Activated CD8-positive, alpha-beta memory T cell treated with anti-CD3 and anti-CD28 coated beads for 36 hours (primary cell): ENCODE measurements at regions not wholly inside any gene's neighbourhood (a gene's known extent, or its start where the extent isn't known, plus 50 kb on each side); places are given as distances from the start of the nearest gene placed in this dataset.
"Not testable (repeated sequence)": the region's sequence is repeated elsewhere in the genome, so short reads cannot be mapped to it uniquely, and the experiment has no call there.

Source experiments
- CTCF ChIA-PET: fragments of 350-600 bp; sonication (Branson Sonifier 250); formaldehyde crosslinking; loops from one replicate; lab custom pipeline; 2021; ENCODE audit warnings: antibody characterized with exemption; lab: Charles Lee
- POLR2A ChIA-PET: fragments of 350-600 bp; sonication (Branson Sonifier 250); formaldehyde crosslinking; loops from one replicate; lab custom pipeline; 2021; ENCODE audit warnings: antibody characterized with exemption; lab: Charles Lee

DNA sequence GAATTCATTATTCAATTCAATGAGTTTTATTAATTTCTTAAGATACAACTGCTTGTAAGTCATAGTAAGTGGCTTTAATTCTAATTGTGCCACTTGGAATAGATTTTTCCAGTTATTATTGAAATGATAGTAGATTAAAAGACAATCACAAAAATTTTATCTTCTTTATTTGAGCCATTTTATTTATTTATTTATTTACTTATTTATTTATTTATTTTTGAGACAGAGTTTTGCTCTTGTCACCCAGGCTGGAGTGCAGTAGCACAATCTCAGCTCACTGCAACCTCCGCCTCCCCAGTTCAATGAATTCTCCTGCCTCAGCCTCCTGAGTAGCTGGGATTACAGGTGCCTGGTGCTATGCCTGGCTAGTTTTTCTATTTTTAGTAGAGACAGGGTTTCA is 235.7 kb upstream of the DSEL start:
- CTCF ChIA-PET, POLR2A ChIA-PET: not testable (repeated sequence)

DNA sequence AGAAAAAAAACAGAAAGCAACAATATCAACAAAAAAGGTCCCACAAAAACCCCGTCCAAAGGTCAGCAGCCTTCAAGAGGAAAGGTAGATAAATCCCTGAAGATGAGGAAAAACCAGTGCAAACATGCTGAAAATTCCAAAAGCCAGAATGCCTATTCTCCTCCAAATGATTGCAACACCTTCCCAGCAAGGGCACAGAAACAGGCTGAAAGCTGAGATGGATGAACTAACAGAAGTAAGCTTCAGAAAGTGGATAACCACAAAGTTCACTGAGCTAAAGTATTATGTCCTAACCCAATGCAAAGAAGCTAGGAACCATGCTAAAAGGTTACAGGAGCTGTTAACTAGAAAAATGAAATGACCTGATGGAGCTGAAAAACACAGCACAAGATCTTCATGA is 226.4 kb upstream of the DSEL start:
- CTCF ChIA-PET = no interaction called here

DNA sequence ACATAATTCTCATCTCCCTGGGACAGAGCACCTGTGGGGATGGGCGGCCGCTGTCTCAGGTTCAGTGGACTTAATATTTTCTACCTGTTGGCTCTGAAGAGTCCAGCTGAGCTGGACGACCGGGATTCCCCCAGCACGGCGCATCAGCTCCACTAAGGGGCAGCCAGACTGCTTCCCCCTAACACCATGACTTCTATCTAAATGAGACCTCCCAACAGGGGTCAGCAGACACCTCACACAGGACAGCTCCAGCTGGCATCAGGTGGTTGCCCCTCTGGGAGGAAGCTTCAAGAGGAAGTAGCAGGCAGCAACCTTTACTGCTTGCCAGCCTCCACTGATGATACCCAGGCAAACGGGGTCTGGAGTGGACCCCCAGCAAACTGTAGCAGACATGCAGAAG is 226.0 kb upstream of the DSEL start:
- POLR2A ChIA-PET = no interaction called here
- CTCF ChIA-PET = no interaction called here

More for the DNA sequence above, 226.4 kb upstream of the DSEL start:
- POLR2A ChIA-PET = no interaction called here

DNA sequence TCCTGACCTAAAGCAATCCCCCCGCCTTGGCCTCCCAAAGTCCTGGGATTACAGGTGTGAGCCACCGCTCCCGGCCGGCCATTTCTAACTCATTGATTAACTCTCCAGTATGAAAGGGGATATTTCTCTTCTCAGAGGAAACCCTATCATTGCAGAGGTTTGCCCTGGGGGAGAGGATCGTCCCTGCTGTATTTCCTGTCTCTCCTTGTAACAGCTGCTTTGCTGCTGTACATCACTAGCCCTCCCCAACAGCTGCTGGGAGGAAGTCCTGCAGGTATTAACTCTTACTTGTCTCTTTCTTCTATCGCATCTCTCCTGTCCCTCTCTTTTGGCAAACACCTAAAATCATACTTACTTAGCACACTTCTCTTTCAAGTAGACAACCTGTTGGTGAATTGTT is 219.0 kb upstream of the DSEL start:
- CTCF ChIA-PET = no interaction called here

DNA sequence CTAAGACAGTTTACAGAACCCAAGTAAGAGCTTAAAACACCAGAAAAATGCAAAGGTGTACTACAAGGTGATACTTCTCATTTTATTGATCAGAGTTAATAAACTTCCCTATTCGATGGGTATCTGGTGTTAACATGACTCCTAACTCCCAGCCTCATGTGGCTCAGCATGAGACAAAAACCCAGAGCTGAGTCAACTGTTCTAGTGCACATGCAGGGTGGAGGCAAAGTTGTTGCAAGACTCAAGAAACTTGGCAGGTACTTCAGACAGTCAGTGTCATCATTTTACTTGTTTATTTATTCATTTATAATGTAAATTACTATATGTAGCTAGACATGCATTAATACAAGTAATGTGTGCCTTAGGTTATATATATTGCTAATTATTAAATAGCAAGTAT is 216.6 kb upstream of the DSEL start:
- CTCF ChIA-PET = no interaction called here
- POLR2A ChIA-PET = interaction anchor here (0.7 kb wide), 1 partner anchor 231 kb away, joined by 3 read pairs; no protein-coding TSS in a partner anchor

More for the DNA sequence above, 219.0 kb upstream of the DSEL start:
- POLR2A ChIA-PET = no interaction called here

DNA sequence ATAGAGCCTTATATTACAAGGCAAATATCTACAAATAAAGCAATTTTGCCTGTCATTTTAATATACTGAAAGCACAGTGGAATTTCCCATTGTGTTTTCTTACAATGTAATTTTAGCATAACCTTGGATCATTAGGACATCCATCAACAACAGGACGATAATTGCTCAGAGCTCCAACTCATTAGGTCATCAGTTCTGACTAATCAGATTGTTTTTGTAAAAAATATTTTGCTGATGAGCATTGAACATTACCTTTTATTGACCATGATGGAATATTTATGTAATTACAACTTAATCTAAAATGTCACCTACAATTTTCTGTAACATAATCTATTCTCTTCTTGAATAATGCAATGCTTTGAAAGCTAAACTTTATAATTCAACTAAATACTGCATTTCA is 215.3 kb upstream of the DSEL start:
- ChIA-PET POLR2A (no interaction called here), CTCF (no interaction called here)

DNA sequence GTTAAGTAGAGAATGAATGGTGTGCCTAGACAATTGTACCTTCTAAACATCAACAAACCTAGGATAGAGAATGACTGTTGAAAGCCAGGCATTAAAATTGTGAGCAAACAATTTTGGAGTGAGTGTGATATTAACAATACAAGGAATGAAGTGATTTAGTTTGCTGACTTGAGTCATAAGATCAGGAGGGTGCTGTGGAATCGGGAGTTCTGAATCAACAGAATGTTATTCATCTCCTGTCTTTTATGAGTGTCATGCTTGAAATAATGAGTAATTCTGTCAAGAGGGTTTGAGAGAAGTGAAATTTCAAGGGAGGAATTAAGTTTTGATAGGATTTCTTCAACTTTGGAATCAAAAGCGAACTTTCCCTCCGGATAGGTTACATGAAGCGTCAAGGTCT is 214.4 kb upstream of the DSEL start:
- POLR2A ChIA-PET = no interaction called here
- CTCF ChIA-PET = no interaction called here

DNA sequence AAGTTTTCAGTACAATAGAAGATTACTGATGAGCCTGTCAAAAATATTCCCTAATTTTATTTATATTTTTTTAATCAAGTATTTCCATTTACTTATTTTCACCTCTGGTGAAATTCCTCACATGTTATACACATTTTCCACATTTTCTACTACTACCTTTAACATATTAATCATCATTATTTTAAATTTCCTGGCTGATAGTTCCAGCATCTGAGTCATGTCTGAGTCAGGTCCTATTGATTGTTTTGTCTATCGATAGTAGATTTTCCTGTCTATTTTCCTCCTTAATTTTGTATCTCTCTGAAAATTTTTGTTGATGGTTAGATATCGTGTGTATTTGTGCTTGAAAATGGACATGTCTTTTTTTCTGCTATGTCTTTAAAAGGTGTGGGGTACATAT is 211.8 kb upstream of the DSEL start:
- ChIA-PET CTCF (no interaction called here), POLR2A (no interaction called here)

DNA sequence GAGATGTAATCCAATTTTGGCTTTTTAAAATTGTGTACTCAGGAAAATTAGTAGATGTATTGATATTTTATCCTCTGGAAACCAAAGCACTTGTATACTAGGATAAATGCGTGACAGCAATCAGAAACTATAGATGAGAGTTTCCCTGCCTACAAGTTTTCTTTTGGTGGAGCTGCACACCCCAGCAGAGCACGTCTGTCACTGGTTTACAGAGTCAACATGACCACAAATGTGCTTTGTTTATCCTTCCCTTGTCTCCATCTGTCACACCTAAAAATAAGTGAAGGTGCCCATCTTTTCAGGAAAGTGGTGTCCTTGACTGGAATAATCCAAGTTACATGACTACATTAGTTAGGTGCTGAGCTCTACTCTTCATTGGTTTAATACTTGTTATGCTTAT is 210.4 kb upstream of the DSEL start:
- POLR2A ChIA-PET = no interaction called here
- CTCF ChIA-PET = no interaction called here

DNA sequence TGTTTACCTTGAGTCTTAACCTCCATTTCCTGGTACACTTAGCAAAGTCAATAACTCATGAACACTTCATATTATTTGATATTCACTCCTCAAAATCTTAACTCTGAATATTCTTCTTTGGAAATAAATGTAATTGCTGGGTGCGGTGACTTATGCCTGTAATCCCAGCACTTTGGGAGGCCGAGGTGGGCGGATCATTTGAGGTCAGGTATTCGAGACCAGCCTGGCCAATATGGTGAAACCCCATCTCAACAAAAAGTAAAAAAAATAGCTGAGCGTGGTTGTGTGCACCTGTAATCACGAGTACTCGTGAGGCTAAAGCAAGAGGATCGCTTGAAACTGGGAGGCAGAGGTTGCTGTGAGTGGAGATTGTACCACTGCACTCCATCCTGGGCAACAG is 201.3 kb upstream of the DSEL start:
- CTCF ChIA-PET = no interaction called here
- POLR2A ChIA-PET = no interaction called here

DNA sequence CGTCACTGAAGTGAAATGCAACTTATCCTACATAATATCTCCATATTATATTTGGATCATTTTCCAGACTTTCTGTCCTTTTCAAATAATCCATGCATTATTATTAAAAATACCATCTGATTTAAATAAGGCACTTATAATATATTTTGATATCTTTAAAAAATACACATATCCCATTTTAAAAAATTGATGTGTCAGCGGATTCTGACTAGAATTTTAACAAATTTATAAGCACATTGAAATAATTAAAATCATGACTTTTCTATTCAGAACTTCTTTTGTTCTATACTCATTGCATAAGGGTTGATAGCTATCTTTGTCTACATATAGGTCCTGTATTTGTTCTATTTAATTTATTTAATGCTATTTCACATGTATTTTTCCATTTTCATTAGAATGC is 199.0 kb upstream of the DSEL start:
- POLR2A ChIA-PET = no interaction called here
- CTCF ChIA-PET = no interaction called here

DNA sequence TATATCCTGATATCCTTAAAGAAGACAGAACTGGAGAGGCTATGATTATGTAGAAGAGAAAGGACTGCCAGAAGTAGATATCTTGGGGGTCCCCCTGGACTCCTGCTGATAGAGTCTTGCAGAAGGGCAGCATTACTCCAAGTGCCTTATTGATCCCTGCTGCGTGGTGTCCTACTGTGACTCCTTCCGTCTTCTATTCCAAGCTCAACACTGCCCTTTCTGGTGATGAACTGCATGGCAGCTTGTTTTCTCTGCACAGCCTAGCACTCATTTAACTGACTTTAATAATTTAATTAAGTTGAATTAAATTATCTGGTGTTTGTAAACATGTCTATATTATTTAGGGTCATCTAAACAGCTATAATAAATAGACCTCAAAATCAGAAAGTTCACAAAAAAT is 194.1 kb upstream of the DSEL start:
- POLR2A ChIA-PET = no interaction called here

DNA sequence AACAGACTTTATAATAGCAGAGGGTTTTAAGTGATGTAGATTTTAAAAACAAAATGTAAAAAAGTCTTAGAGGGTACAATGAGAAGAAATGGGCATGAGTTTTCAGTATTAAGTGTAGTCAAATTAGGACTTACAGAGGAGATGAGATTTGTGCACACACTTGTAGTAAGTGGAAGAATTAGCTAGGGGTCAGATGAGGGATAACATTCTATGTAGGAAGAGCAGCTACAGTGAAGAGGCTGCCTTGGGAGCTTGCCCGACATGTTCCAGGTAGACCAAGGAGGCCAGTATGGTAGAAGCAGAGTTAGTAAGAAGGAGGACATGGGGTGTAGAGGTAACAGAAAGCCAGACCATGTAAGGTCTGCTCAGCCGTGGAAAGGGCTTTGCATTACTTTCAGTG is 189.2 kb upstream of the DSEL start:
- ChIA-PET CTCF (no interaction called here), POLR2A (no interaction called here)

More for the DNA sequence above, 194.1 kb upstream of the DSEL start:
- CTCF ChIA-PET = no interaction called here

DNA sequence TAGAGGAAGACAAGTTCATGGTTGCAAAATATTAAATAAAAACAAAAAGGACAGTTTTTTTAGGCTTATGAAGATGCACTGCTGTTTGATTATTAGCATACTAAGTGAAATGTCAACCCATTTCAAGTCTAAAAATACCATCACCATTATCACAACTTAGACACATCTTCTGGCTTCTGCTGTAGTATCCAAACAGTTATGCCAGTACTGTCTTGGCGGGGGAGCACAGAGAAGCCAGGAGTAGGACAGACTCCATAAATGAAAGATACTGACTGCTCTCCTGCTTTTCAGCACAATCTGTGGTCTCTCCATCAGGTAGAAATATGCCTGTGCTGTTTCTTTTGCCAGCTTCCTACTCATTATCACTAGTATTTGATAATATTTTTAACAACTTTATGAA is 179.2 kb upstream of the DSEL start:
- POLR2A ChIA-PET = no interaction called here

DNA sequence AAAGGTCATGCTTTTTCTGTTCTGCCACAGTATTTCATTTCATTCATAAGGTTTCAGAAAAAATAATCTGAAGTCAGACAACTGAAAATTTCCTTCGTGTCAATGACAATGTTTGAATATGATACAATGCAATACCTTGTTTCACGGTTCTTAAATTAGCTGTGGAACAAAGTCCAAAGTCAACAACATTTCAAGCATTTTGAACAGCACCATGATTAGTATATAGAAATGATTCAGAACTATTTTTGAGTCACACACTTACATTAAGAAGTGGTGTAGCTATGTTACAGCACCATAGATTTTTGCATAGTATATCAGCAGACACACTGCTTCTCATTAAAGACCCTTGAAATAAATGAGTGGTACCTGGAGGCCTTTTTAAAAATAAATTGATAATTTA is 178.3 kb upstream of the DSEL start:
- ChIA-PET CTCF (no interaction called here), POLR2A (no interaction called here)

More for the DNA sequence above, 179.2 kb upstream of the DSEL start:
- CTCF ChIA-PET = no interaction called here

DNA sequence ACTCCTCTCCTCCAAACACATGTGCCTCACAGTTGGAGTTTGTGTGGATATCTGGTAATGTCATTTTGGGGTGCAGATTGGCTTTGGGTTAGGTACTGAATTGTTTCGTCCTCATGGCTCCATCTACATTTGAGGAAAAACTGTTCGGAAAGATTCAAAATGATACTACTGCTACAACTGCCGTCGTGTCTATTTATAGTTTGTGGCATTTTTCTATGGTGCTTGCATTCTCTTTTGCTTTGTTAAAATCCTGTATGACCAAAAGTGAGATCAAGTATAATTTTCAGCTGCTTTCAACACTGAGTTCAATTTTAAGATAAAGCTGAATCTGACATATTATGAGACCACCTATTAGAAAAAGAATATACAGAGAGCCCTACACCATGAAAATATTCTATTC is 176.3 kb upstream of the DSEL start:
- ChIA-PET POLR2A (interaction anchor here (0.6 kb wide), 1 partner anchor 1026 kb away, joined by 3 read pairs; no protein-coding TSS in a partner anchor), CTCF (no interaction called here)

DNA sequence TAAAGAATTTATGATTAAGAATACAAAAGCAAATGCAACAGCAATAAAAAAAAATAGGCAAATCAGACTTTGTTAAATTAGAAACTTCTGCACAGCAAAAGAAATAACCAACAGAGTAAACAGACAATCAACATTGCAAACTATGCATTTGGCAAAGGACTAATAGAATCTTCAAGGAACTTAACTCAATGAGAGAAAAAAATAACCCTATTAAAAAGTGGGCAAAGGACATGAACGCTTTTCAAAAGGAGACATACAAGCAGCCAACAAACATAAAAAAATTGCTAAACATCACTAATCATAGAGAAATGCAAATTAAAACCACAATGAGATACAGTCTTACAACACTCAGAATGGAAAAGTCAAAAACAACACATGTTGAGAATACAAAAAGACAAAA is 166.0 kb upstream of the DSEL start:
- ChIA-PET POLR2A (no interaction called here), CTCF (no interaction called here)

DNA sequence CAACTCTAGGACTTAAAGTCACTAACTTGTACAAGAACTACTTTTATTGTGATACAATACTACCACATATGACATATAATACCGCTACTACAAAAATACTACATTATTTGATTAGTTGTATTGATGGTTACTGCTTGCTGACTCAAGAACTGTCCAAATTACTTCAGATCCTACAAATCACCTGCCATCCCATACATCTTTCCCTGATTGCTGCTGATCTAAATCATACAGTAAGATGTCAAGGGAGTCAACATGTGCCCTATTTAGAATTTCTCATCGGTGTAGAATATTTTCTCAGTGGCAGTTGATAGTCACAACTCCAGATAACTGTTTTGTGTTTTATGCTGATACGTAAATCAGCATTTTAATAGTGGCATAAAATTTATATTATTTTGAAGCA is 161.0 kb upstream of the DSEL start:
- ChIA-PET POLR2A (no interaction called here), CTCF (no interaction called here)

DNA sequence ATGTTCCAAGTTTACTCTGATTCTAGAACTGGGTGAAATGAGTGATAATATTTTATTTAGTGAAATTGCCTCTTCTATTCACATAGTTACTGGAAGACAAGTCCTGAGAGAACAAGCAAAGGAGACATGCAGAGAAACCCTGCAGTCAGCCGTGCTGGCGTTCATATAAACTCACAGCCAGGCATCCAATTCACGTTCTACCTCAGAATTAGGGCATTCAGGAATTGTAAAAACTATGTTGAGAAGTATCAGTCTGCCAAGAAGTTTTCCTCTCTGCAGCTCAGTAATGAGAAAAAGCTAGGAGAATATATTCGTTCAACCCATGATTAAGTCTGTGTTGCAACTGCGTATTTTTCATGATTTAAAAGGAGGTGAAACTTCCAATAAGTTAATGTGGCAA is 156.2 kb upstream of the DSEL start:
- CTCF ChIA-PET = no interaction called here
- POLR2A ChIA-PET = no interaction called here

DNA sequence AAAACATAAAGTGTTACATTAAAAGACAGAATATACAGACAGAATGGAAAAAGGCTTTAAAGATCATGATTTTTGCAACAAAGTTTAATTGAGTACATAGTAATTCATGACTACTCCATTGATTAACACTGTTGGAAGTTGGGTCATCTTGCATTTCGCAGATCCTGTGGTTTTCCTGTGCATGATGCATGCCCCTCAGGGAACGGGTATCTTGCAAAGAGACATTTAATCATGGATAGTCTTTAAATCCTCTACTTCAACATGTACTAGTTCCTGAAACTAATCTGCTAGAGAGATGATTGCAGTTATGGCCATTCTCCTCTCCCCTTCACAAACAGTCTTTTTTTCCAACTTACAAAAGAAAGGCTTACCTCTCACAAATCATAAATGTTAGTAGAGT is 155.6 kb upstream of the DSEL start:
- CTCF ChIA-PET = no interaction called here
- POLR2A ChIA-PET = no interaction called here

DNA sequence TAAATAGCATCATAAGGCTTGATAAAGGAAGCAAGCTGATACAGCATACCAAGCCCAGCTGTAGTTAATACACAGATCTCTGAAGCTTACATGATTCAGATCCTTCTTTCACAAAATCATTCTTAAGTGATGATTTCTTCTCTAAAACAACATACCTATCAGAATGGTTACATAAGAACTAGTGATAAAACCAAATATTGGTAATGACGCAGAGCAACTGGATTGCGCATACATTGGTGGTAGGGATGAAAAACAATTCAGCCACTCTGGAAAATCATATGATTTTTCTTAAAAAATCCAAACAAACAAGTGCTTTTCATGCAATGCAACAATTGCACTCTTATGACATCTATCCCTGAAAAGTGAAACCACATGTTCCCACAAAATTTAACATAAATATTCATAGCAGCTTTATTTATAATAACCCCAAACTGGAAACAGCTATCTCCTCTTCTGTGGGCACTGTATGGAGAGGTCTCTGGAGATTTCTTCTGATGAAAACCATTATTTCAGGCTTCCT is 153.6 kb upstream of the DSEL start:
- CTCF ChIA-PET = no interaction called here
- POLR2A ChIA-PET = no interaction called here

DNA sequence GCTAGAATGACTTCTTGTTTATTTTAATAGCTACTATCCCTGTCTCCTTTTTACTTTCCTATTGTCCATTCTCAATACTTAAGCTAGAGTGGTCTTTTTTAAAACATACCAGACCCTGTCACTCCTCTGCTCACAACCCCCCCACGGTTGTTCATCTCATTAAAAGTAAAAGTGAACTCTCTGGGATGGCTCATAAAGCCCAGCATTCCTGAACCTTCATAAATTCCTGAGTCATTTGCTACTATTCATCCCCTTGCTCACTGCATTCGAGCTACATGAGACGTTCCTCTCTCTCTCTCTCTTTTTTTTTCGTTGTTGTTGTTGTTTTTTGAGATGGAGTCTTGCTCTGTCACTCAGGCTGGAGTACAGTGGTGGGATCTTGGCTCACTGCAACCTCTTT is 148.7 kb upstream of the DSEL start:
- CTCF ChIA-PET = no interaction called here

More for the DNA sequence above, 148.7 kb upstream of the DSEL start:
- POLR2A ChIA-PET = no interaction called here
